ENCODE measurements at regions not wholly inside any gene's neighbourhood (a gene's known extent, or its start where the extent isn't known, plus 50 kb on each side); places are given as distances from the start of the nearest gene placed in this dataset.

- Mint-ChIP-seq H3K9me3 (ENCODE audit: low read depth) (peaks cover 11% of the 10 kb centered on the region), H3K27ac (ENCODE audit: unreplicated experiment) (no peak overlapping the region), H3K4me3 (ENCODE audit: unreplicated experiment) (no peak overlapping the region), H3K4me1 (ENCODE audit: low read depth) (peaks cover 6% of the 10 kb centered on the region), H3K27me3 (ENCODE audit: low read depth) (no peaks in the 10 kb centered on the region), H3K36me3 (ENCODE audit: low read depth) (no peaks in the 10 kb centered on the region)
- DNase-seq (ENCODE audit: low spot score), result no peak
- TF ChIP-seq CTCF (IDR thresholded peaks at IDR 0.05), result no peak
Measured at GRCh38 chr16:51565184-51565583, 414.1 kb upstream of the SALL1 start.

- H3K27ac Mint-ChIP-seq (ENCODE audit: unreplicated experiment), result no peak overlapping the region
- no peaks in the 10 kb centered on the region for H3K27me3 Mint-ChIP-seq (ENCODE audit: low read depth)
- DNase-seq (ENCODE audit: low spot score), result no peak
- no peaks in the 10 kb centered on the region for H3K4me1 Mint-ChIP-seq (ENCODE audit: low read depth)
- H3K9me3 Mint-ChIP-seq (ENCODE audit: low read depth), result peaks cover 11% of the 10 kb centered on the region
- H3K4me3 Mint-ChIP-seq (ENCODE audit: unreplicated experiment), result no peak overlapping the region
- no peak for TF ChIP-seq CTCF (IDR thresholded peaks at IDR 0.05)
- no peaks in the 10 kb centered on the region for H3K36me3 Mint-ChIP-seq (ENCODE audit: low read depth)
Measured at GRCh38 chr16:51562891-51563290, 411.8 kb upstream of the SALL1 start.

- TF ChIP-seq CTCF (IDR thresholded peaks at IDR 0.05), result no peak
- no peaks in the 10 kb centered on the region for H3K36me3 Mint-ChIP-seq (ENCODE audit: low read depth)
- no peak overlapping the region for H3K27ac Mint-ChIP-seq (ENCODE audit: unreplicated experiment)
- H3K27me3 Mint-ChIP-seq (ENCODE audit: low read depth), result no peaks in the 10 kb centered on the region
- peaks cover 8% of the 10 kb centered on the region for H3K9me3 Mint-ChIP-seq (ENCODE audit: low read depth)
- no peak overlapping the region for H3K4me3 Mint-ChIP-seq (ENCODE audit: unreplicated experiment)
- no peak for DNase-seq (ENCODE audit: low spot score)
- H3K4me1 Mint-ChIP-seq (ENCODE audit: low read depth), result peaks cover 6% of the 10 kb centered on the region
Measured at GRCh38 chr16:51559901-51560300, 408.8 kb upstream of the SALL1 start.

- Mint-ChIP-seq H3K4me3 (ENCODE audit: unreplicated experiment) (no peak overlapping the region), H3K27ac (ENCODE audit: unreplicated experiment) (no peak overlapping the region)
Measured at GRCh38 chr16:51557670-51558069, 406.6 kb upstream of the SALL1 start.

GRCh38 chr16:51556694-51557340 is 405.7 kb upstream of the SALL1 start:
- Mint-ChIP-seq H3K27ac (ENCODE audit: unreplicated experiment) (no peak overlapping the region), H3K27me3 (ENCODE audit: low read depth) (no peaks in the 10 kb centered on the region), H3K4me1 (ENCODE audit: low read depth) (peaks cover 6% of the 10 kb centered on the region), H3K9me3 (ENCODE audit: low read depth) (no peaks in the 10 kb centered on the region), H3K36me3 (ENCODE audit: low read depth) (no peaks in the 10 kb centered on the region), H3K4me3 (ENCODE audit: unreplicated experiment) (no peak overlapping the region)
- TF ChIP-seq CTCF (IDR thresholded peaks at IDR 0.05), result no peak
- no peak for DNase-seq (ENCODE audit: low spot score)

More at GRCh38 chr16:51557670-51558069, 406.6 kb upstream of the SALL1 start:
- H3K4me1 Mint-ChIP-seq (ENCODE audit: low read depth), result peaks cover 6% of the 10 kb centered on the region
- no peaks in the 10 kb centered on the region for H3K36me3 Mint-ChIP-seq (ENCODE audit: low read depth)
- DNase-seq (ENCODE audit: low spot score), result no peak
- H3K27me3 Mint-ChIP-seq (ENCODE audit: low read depth), result no peaks in the 10 kb centered on the region
- TF ChIP-seq CTCF (IDR thresholded peaks at IDR 0.05), result no peak
- H3K9me3 Mint-ChIP-seq (ENCODE audit: low read depth), result no peaks in the 10 kb centered on the region

All from chondrocyte (in vitro differentiated cells).